Upper lobe of right lung (tissue), 1 donor: ENCODE measurements at regions not wholly inside any gene's neighbourhood (a gene's known extent, or its start where the extent isn't known, plus 50 kb on each side); places are given as distances from the start of the nearest gene placed in this dataset.

Experiments
- ATAC-seq: fragments of 200-7000 bp; cut with Tn5 transposase; one replicate; pipeline ENCODE4 v1.9.1; 2020; ENCODE audit warnings: mild to moderate bottlenecking, moderate library complexity
- DNase-seq: peaks from one replicate; pipeline ENCODE4 v3.0.0-alpha.2; 2020
- H3K27ac ChIP-seq: fragments of 200-600 bp; one replicate; pipeline ENCODE4 v1.8.0; 2022
- H3K27me3 ChIP-seq: fragments of 200-600 bp; one replicate; pipeline ENCODE4 v1.8.0; 2022; ENCODE audit warnings: mild to moderate bottlenecking
- H3K36me3 ChIP-seq: fragments of 200-600 bp; one replicate; pipeline ENCODE4 v1.8.0; 2022
- H3K4me1 ChIP-seq: fragments of 200-600 bp; one replicate; pipeline ENCODE4 v1.8.0; 2022
- H3K4me3 ChIP-seq: fragments of 200-600 bp; one replicate; pipeline ENCODE4 v1.8.0; 2022; ENCODE audit warnings: mild to moderate bottlenecking
- H3K9me3 ChIP-seq: fragments of 200-600 bp; one replicate; pipeline ENCODE4 v1.8.0; 2022
- CTCF ChIP-seq: fragments of 200-600 bp; IDR thresholded peaks from one replicate; pipeline ENCODE4 v1.8.0; 2022; ENCODE audit warnings: antibody characterized with exemption
- intact Hi-C: fragments of 100-400 bp; cut with DNase I; formaldehyde crosslinking; loops from one replicate; pipeline ENCODE4 v1.11.0; 2022
- donor health status: DM: no; HTN: yes; CAD: no; lungs with severe emphysema.

DNA sequence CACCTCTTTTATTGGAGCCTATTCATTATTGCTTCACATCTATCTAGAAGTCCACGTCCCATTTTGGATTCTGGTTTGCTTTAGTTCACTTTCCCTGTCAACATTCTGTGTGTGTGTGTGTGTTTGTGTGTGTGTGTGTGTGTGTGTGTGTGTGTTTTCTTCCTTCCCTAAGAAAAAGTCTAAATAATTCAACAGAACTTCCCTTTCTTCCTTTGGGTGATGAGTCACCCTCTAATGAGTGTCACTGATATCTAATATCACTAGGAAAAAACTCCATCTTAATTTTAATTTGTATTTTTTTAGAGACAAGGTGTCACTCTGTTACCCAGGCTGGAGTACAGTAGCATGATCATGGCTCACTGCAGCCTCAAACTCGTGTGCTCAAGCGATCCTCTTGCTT is 234.2 kb downstream of the TTC8 start:
- ATAC-seq (no peak), DNase-seq (no peak)
- Histone ChIP-seq H3K27ac (no peak overlapping the region), H3K4me3 (no peak overlapping the region), H3K27me3 (no peaks in the 10 kb centered on the region), H3K9me3 (no peaks in the 10 kb centered on the region), H3K4me1 (no peaks in the 10 kb centered on the region), H3K36me3 (no peaks in the 10 kb centered on the region)
- intact Hi-C loops: no loop called here
- no peak for TF ChIP-seq CTCF

DNA sequence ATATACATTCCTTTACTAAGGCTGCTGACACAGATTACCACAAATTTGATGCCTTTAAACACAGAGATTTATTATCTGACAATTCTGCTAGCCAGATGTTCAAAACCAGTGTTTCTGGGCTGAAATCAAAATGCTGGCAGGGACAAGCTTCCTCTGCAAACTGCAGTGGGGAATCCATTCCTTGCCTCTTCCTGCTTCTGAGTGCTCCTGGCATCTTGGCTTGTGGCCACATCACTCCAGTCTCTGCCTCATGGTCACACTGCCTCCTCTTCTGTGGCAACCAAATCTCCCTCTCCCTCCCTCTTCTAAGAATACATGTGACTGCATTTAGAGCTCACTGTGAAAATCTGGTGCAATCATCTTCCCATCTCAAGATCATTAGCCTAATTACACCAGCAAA is 235.7 kb downstream of the TTC8 start:
- Histone ChIP-seq H3K27ac (no peak overlapping the region), H3K4me1 (no peaks in the 10 kb centered on the region), H3K4me3 (no peak overlapping the region), H3K9me3 (no peaks in the 10 kb centered on the region), H3K27me3 (no peaks in the 10 kb centered on the region), H3K36me3 (no peaks in the 10 kb centered on the region)
- DNase-seq (no peak), ATAC-seq (no peak)
- intact Hi-C loops: no loop called here
- TF ChIP-seq CTCF: no peak

DNA sequence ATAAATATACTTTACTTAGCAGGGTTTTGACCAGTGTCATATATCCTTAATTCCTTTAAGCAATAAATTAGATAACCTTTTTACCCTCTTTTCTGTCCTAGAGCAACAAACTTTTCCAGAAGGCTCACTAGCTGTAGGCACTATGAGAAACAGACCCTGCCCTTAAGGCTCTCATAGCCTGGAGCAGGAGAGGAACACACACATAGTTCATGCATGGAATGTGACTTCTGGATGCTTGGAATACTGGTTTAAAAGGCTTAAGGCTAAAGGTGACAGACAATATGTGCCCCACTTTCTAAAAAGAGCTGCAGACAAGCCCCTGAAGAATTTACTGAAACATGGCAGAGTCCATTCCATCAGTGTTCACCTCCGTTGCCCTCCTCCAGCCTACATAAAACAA is 237.2 kb downstream of the TTC8 start:
- no peaks in the 10 kb centered on the region for H3K36me3 ChIP-seq
- no peaks in the 10 kb centered on the region for H3K9me3 ChIP-seq
- no peak for DNase-seq
- H3K4me1 ChIP-seq: no peaks in the 10 kb centered on the region
- no peaks in the 10 kb centered on the region for H3K27me3 ChIP-seq
- ATAC-seq: no peak
- no peak for TF ChIP-seq CTCF
- H3K27ac ChIP-seq: no peak overlapping the region
- intact Hi-C loops: no loop called here
- H3K4me3 ChIP-seq: no peak overlapping the region

- intact Hi-C loops: no loop called here
- no peak for ATAC-seq
- no peak for TF ChIP-seq CTCF
Measured at GRCh38 chr14:89065879-89066278, 241.4 kb downstream of the TTC8 start.

GRCh38 chr14:89067293-89067972 is 243.0 kb downstream of the TTC8 start:
- ATAC-seq (no peak), DNase-seq (no peak)
- no peaks in the 10 kb centered on the region for H3K9me3 ChIP-seq
- no peaks in the 10 kb centered on the region for H3K27me3 ChIP-seq
- no peak overlapping the region for H3K27ac ChIP-seq
- TF ChIP-seq CTCF: no peak
- intact Hi-C loops: no loop called here
- no peaks in the 10 kb centered on the region for H3K36me3 ChIP-seq
- no peaks in the 10 kb centered on the region for H3K4me1 ChIP-seq
- H3K4me3 ChIP-seq: no peak overlapping the region

More at GRCh38 chr14:89065879-89066278, 241.4 kb downstream of the TTC8 start:
- H3K36me3 ChIP-seq: no peaks in the 10 kb centered on the region
- H3K4me1 ChIP-seq: no peaks in the 10 kb centered on the region
- no peak overlapping the region for H3K4me3 ChIP-seq
- no peaks in the 10 kb centered on the region for H3K9me3 ChIP-seq
- no peak for DNase-seq
- no peak overlapping the region for H3K27ac ChIP-seq
- H3K27me3 ChIP-seq: no peaks in the 10 kb centered on the region
